AG20443 (cell line): ENCODE measurements at regions not wholly inside any gene's neighbourhood (a gene's known extent, or its start where the extent isn't known, plus 50 kb on each side); places are given as distances from the start of the nearest gene placed in this dataset.

Source experiments
- DNase-seq: peaks from one replicate; pipeline ENCODE4 v3.0.0; 2012; ENCODE audit warnings: low spot score, mixed read lengths

DNA sequence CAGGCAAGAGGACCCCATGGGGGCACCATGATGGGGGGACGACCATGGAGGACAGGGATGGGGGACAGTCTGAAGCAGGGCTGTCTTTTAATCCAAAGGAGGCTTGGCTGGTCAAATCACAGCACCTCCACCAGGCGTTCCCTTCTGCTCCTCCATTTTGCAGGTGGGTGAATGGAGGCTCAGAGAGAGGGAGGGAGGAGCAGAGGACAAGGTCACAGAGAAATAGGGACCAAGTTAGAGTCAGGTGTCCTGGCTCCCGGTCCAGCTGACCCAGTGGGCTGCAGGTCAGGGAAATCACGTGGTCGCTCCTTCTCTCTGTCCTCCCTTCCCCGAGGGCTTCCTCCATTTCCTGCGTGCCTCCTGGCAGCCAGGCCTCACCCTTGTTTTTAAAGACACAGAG is 156.4 kb upstream of the SMIM23 start:
- DNase-seq = no peak

DNA sequence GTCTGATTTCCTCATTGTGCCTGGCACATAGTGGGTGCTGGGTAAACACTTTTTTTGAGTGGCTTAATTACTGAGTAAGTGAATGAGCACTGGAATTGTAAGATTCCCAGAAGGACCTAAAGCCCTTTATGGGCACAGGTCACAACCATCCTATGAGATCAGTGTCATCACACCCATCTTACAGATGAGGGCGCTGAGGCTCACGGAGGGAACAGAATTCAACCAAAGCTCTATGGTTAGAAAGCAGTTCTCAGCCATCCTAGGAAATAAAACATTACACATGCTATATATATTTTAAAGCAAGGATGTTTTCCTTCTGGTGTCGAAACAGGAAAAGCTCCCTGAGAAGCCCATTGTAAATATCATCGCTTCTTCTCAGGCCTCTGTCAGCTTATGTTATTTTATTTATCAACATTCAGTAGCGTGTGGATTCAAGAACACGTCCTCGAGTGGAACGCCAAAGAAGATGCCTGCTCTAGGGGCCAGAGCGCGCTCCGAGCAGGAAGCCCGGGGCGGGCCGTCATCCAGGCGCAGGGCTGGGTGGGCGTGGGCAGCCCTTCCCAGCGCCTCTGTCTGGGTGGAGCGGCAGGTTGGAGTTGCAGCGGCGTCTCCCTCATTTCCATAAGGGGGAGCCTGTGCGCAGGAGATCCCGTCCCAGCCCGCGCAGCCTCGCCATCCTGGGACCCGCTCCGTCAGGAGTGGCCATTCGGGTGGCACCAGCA is 155.8 kb upstream of the SMIM23 start:
- peak; percentile 71 for DNase-seq

DNA sequence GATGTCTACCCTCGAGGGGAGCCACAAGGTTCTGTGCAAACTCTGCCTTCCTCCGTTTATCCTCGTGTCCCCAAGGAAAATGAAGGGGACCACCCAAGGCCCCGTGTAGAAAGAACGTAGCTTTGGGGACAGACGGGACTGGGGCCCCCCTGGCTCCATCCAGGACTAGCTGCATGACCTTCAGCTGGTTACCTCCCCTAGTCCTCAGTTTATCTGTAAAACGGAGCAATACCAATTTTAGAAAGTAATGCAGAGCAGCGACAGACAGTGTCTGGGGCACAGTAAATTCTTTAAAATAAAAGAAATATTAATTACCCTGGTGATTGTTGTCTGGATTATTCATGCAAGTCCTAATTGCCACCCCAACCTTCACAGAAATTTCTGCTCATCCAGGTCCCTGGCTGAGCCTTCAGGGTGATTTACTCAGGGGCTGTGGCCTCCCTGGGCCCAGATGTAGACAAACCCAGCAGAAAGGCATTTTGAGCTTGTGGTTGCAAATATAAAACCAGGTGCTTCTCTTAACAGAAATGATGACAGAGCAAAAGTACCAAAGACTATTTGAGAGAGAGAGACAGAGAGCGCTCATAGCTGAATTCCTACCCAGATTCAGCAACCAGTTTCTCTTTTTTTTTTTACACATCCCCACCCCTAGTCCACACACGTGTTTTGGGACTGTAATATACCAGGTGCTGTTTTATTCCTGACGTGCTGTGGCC is 155.1 kb upstream of the SMIM23 start:
- no peak for DNase-seq

DNA sequence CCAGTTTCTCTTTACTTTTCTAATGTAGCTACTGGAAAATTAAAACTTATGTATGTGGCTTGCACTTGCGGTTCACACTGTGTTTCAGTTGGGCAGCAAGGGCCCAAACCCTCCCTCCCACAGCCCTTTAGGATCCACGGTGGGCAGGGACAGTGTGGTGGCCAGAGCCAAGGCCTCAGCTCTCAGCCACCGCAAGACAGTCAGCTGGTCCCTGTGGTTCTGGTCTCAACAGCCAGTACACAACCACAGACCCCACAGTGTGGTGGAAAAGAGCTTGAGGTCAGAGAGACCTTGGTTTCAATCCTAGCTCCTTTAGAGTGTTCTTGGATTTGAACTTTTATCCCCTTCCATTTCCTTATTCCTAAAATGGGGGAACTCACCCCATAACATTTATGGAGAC is 153.0 kb upstream of the SMIM23 start:
- no peak for DNase-seq

DNA sequence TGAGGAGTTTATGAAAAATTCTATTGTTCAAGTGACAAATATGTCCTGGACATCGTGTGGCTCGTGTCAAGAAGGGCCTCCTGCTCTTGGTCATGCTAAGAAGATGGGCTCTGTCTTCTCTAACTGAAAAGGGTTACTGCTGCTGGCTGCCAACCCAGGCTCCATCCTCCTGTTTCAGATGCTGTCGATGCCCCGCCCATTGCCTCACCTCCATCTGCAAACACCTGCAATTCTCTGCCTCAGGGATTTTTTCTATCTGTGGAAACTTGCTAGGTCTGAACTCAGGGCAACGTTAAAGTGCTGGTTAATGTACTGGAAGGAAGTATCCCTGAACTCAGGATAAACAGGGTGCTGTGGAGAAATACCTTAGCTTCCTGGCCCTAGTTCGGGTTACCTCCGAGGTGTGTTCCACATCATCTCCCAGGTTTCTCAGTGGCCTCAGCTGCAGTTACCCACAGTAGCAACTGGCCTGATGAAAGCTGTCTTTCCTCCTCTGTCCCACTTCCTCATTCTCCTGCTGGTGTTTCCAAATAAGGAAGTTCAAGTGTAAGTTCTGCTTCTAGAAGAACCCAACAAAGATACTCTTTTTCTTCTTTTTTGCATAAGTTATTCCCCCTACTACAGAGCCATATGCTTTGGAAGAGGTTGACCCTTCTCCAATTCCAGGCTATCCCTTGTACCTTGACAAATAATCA is 151.7 kb upstream of the SMIM23 start:
- no peak for DNase-seq

- DNase-seq = no peak
Measured at GRCh38 chr5:171634511-171634910, 151.1 kb upstream of the SMIM23 start.

DNA sequence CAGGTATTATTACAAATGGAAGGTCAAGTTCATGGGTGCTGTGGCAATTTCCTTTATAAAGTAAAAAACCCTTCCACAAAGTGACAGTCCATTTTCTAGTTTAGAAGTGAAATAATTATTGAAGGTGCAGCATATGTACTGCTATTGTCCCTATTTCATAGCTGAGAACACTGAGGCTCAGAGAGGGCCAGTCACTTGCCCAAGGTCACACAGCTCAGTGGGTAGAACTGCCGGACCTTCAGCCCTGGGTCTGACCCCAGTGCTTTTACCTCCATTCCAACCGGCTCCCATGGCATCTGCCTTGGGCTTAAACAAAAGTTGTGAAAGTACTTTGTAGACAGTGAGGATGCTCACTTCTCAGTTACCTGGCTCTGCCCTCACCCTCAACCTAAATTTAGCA is 150.6 kb upstream of the SMIM23 start:
- DNase-seq = no peak

DNA sequence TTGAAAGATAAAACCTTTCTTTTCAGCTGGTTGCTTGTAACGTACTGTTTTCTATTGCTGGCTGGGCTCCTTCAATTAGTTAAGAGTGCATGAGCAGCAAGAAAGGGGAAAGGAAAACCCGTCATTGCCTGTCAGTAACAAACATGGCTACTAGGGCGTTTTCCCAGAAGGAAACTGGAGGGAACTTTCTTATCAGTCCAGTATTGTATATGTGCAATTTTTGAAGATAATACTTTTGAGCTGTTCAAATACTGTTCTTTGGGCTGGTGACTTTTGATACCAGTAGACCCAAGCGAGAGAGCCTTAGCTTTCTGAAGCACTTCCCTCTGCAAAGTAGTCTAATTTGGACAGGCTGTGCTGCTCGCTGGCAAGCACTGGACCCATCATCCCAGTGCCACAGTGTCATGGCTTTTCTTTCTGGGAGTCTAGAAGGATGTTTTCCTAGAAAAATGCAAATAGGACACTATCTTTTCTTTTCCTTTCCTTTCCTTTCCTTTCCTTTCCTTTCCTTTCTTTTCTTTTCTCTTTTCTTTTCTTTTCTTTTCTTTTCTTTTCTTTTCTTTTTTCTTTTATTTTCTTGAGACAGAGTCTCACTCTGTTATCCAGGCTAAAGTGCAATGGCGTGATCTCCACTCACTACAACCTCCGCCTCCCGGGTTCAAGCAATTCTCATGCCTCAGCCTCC is 149.9 kb upstream of the SMIM23 start:
- DNase-seq = no peak

DNA sequence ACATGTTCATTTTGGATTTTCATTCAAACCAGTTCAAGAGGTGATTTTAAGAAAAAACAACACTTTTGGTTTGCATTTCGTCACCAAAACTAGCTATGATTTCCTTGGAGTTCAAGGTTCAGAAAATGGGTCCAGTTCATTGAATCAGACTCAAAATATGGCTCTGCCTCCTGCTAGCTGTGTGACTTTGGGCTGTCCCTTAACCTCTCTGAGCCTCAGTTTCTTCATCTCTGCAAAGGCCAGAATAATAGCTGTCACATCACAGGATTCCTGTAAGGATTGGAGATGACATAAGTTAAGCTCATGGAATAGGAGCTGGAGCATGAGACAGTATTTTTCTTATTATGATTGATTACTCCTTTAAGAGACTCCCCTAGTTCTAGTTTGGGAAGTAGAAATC is 147.8 kb upstream of the SMIM23 start:
- no peak for DNase-seq

DNA sequence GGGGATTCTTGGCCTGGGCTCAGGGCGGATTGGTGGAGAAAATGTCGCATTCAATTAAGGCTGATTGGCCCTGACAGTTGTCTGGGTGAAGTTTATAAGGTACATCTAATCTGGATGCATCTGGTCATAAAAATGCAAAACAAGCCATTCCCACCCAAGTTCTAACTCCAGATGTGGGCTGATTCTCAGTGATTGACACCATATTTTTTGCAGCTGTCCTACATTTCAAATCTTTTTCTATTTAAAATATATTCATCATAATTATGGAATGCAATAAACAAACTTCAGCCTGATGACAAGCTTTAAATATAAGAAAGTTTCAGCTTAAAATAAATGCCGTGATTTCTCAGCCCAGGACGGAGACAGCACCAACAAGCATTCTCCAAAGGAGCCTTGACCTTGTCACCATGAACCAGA is 146.4 kb upstream of the SMIM23 start:
- no peak for DNase-seq

GRCh38 chr5:171639966-171640365 is 145.7 kb upstream of the SMIM23 start:
- no peak for DNase-seq

GRCh38 chr5:171640480-171640879 is 145.1 kb upstream of the SMIM23 start:
- DNase-seq = no peak

- no peak for DNase-seq
Measured at GRCh38 chr5:171641891-171642290, 143.7 kb upstream of the SMIM23 start.

GRCh38 chr5:171642894-171643293 is 142.7 kb upstream of the SMIM23 start:
- no peak for DNase-seq

GRCh38 chr5:171644536-171644935 is 141.1 kb upstream of the SMIM23 start:
- DNase-seq = peak; percentile 69

GRCh38 chr5:171646102-171647042 is 139.2 kb upstream of the SMIM23 start:
- DNase-seq = no peak

DNA sequence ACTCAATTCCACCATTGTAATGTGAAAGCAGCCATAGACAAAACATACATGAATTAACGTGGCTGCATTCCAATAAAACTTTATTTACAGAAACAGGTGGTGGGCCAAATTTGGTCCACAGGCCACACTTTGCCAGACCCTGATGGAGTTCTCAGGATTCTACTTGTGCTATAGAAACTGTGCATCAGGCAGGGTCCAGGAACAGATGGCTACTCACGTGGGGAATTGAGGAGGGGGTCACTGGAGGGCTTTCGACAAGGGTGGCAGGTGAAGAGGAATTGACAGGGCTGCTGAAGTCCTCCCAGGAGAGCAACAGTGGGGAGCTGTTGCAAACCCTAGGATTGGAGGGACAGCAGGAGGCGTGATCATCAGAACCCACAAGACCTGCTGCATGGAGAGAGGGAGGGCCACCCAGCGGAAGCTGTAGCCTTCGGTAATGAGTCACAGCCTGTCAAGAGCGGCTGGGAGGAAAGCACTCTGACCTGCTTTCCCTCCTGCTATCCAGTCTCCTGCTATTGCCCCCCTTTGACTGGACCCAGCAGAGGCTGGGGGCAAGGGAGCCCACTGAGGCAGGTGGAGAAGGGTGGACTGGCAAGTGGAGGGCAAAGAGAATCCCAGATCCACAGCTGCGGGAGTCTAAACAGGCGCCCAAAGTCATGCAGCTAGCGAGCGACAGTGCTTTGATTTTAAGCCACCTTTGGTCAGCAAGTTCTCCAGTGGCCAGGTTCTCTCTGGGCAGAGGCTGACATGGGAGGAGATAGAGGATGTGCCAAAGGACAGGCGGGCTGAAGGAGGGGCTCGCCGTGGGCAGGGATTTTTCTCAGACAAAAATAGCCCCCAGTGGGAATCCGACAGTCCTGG is 138.3 kb upstream of the SMIM23 start:
- DNase-seq = no peak

GRCh38 chr5:171647904-171648260 is 137.7 kb upstream of the SMIM23 start:
- DNase-seq = no peak

DNA sequence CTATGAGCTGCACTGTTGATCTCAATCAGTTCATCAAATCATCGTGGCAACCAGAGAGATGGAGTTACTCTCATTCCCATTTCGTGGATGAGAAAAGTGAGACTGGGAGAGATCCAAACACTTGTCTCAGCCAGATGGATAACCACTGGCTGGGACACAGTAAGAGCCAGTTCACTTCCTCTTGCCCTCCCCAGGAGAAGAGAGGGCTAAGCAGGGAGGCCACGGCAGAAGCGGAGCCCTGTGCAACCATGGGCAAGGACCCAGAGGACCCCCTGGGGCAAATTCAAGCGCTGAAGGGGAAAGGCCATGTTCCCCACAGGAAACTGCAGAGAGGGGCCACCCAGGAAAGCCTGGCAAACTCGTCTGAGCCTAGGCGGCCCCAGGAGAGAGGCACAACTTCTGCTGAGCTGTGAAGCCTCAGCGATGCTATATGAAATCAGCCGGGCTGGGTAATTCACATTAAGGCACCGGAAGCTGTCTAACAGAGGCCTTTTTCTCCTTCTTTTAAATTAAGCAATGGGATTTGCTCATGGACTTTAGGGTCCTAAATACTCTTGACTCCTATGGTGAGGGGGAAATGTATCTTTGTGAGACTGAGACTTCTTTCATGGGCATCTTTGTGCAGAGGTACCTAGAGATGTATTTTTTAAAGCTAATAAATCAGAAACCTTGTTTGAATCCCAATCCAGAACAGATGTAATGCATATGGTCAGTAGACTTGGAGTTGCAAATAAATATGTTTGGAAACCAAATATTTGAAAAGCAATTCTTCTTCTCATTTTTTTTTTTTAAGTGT is 137.1 kb upstream of the SMIM23 start:
- no peak for DNase-seq

DNA sequence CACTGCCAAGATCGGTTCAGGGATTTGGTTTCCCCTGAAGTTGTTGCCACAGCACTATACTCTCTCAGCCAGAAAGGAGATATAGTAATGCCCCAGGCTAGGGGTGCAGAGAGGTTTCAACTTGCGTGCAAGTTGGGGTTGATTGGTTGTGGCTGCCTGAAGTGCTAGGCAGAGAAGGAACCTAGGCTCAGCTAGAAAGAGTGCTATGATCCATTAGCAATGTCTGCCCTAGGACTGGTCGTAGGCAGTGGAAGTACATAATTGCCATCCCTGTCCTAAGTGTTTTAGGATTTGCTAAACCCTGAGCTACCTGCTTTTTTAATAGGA is 136.6 kb upstream of the SMIM23 start:
- DNase-seq = no peak
